ENCODE measurements at regions not wholly inside any gene's neighbourhood (a gene's known extent, or its start where the extent isn't known, plus 50 kb on each side); places are given as distances from the start of the nearest gene placed in this dataset.

DNA sequence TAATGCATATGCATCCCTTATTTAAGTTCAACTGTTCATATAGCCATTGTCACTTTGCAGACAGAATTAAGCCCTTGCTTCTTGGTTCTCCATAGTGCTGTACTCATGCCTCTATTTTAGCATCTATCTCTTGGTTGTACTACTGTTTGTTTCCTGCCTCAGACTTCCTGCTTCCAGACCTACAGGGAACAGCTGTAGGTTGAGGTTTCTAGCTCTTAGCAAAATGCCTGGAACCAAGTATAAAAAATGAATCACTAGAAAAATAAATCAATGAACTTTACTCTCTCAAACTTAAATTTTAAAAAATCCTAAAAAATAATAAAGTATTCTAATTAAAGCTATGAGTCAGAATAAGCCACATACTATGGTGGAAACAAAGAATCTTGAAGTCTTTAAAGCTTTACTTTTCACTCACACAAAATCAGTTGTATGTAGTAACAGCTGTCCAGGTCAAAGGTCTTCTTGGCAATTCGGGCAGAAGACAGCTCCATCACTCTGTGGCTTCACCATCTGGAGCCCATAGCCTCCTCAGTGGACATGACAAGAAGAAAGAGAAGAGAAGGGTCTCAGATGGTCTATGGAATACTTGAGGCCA lies 1228.1 kb upstream of the GYPC start:
- TF ChIP-seq ZNF549 (CRISPR knock-in tag; IDR thresholded peaks at IDR 0.05) (no peak), FOXP1 (IDR thresholded peaks at IDR 0.05) (no peak), FOXP1 (CRISPR knock-in tag; IDR thresholded peaks at IDR 0.05) (no peak), KDM5B (CRISPR knock-in tag; IDR thresholded peaks at IDR 0.05; ENCODE audit: borderline replicate concordance) (no peak), TBL1XR1 (IDR thresholded peaks at IDR 0.05; ENCODE audit: borderline replicate concordance, low read length, partially characterized antibody) (no peak), SMC3 (IDR thresholded peaks at IDR 0.05; ENCODE audit: low read length) (no peak), KDM3A (CRISPR knock-in tag; IDR thresholded peaks at IDR 0.05; ENCODE audit: low read depth) (no peak), ELF4 (CRISPR knock-in tag; IDR thresholded peaks at IDR 0.05; ENCODE audit: borderline replicate concordance) (no peak), IKZF4 (CRISPR knock-in tag; IDR thresholded peaks at IDR 0.05; ENCODE audit: borderline replicate concordance, low read depth, not compliant biosample characterization) (no peak), ZNF678 (CRISPR knock-in tag; IDR thresholded peaks at IDR 0.05) (no peak)
- POLR2A ChIA-PET = no interaction called here
- H3K27ac ChIP-seq (ENCODE audit: extremely low read length, insufficient read depth, low read length) = no peak overlapping the region
- H3K36me3 ChIP-seq (replicated peaks in 1 of 2; ENCODE audit: control insufficient read depth in 1 of 2, insufficient read depth in 2 of 2, low read length in 2 of 2) = no peaks in the 10 kb centered on the region
- in situ Hi-C loops (cut with HindIII; ENCODE audit: extremely low pct_ligation_motif_present, low pct_unique_long_range_greater_than_20kb) (no loop called here), intact Hi-C loops (cut with micrococcal nuclease; ENCODE audit: unreplicated experiment) (no loop called here)
- H3K79me2 ChIP-seq (ENCODE audit: insufficient read depth, low read length) = no peaks in the 10 kb centered on the region
- H2AFZ ChIP-seq (ENCODE audit: low read length) = no peak overlapping the region
- ATAC-seq = no peak
- no peak overlapping the region for H3K4me3 ChIP-seq (replicated peaks in 1 of 3; ENCODE audit: insufficient read depth in 1 of 3, low read depth in 2 of 3, low read length in 3 of 3)
- no peaks in the 10 kb centered on the region for H3K27me3 ChIP-seq (ENCODE audit: control insufficient read depth in 1 of 2, insufficient read depth in 2 of 2, low read length in 2 of 2)
- H4K20me1 ChIP-seq (ENCODE audit: insufficient read depth, low read length) = no peaks in the 10 kb centered on the region
- no peak overlapping the region for H3K9ac ChIP-seq (ENCODE audit: insufficient read depth, low read depth, low read length)
- WGBS (ENCODE audit: low lambda C conversion rate) = 5% methylated on average over 1 of the region's 1 CpG
- BruUV-seq (replicated peaks) = no TSS peak
- H3K4me1 ChIP-seq (ENCODE audit: insufficient read depth, low read length) = no peaks in the 10 kb centered on the region
- H3K9me3 ChIP-seq (ENCODE audit: low read length) = peaks cover 71% of the 10 kb centered on the region
- no peak for FAIRE-seq
- CTCF ChIA-PET (ENCODE audit: low intra/inter-chr PET ratio, low total read pairs) = no interaction called here
- DNase-seq (ENCODE audit: low spot score) = no peak
- no peak overlapping the region for H3K4me2 ChIP-seq (ENCODE audit: low read depth, low read length)

- no peak overlapping the region for H3K9ac ChIP-seq (ENCODE audit: insufficient read depth, low read depth, low read length)
- no peak for DNase-seq (ENCODE audit: low spot score)
- ChIA-PET CTCF (ENCODE audit: low intra/inter-chr PET ratio, low total read pairs) (no interaction called here), POLR2A (no interaction called here)
- H3K4me2 ChIP-seq (ENCODE audit: low read depth, low read length) = no peak overlapping the region
- 0% methylated on average over 5 of the region's 5 CpGs for WGBS (ENCODE audit: low lambda C conversion rate)
- H3K4me1 ChIP-seq (ENCODE audit: insufficient read depth, low read length) = no peaks in the 10 kb centered on the region
- in situ Hi-C loops (cut with HindIII; ENCODE audit: extremely low pct_ligation_motif_present, low pct_unique_long_range_greater_than_20kb) = no loop called here
- H3K4me3 ChIP-seq (replicated peaks in 1 of 3; ENCODE audit: insufficient read depth in 1 of 3, low read depth in 2 of 3, low read length in 3 of 3) = no peak overlapping the region
- ATAC-seq = no peak
- no peaks in the 10 kb centered on the region for H3K27me3 ChIP-seq (ENCODE audit: control insufficient read depth in 1 of 2, insufficient read depth in 2 of 2, low read length in 2 of 2)
- H3K79me2 ChIP-seq (ENCODE audit: insufficient read depth, low read length) = no peaks in the 10 kb centered on the region
- BruUV-seq (replicated peaks) = no TSS peak
- H2AFZ ChIP-seq (ENCODE audit: low read length) = no peak overlapping the region
- intact Hi-C loops (cut with micrococcal nuclease; ENCODE audit: unreplicated experiment) = no loop called here
- H4K20me1 ChIP-seq (ENCODE audit: insufficient read depth, low read length) = no peaks in the 10 kb centered on the region
- H3K27ac ChIP-seq (ENCODE audit: extremely low read length, insufficient read depth, low read length) = no peak overlapping the region
- FAIRE-seq = no peak
- no peaks in the 10 kb centered on the region for H3K36me3 ChIP-seq (replicated peaks in 1 of 2; ENCODE audit: control insufficient read depth in 1 of 2, insufficient read depth in 2 of 2, low read length in 2 of 2)
- H3K9me3 ChIP-seq (ENCODE audit: low read length) = peaks cover 82% of the 10 kb centered on the region
- TF ChIP-seq ZNF556 (CRISPR knock-in tag; IDR thresholded peaks at IDR 0.05; ENCODE audit: borderline replicate concordance) (no peak), ARNT (IDR thresholded peaks at IDR 0.05) (no peak), RFX1 (IDR thresholded peaks at IDR 0.05) (no peak), MAZ (IDR thresholded peaks at IDR 0.05; ENCODE audit: borderline replicate concordance, low read depth, low read length) (no peak), MAZ (CRISPR knock-in tag; IDR thresholded peaks at IDR 0.05; ENCODE audit: low read depth) (no peak), ZNF616 (CRISPR knock-in tag; IDR thresholded peaks at IDR 0.05; ENCODE audit: low read depth) (no peak), SRSF1 (optimal IDR thresholded peaks at IDR 0.05; ENCODE audit: low read depth, low read length) (no peak), ZNF644 (CRISPR knock-in tag; IDR thresholded peaks at IDR 0.05; ENCODE audit: low read depth) (no peak), ZUFSP (CRISPR knock-in tag; IDR thresholded peaks at IDR 0.05; ENCODE audit: borderline replicate concordance) (no peak)
- TF ChIP-seq, protein P1, sequence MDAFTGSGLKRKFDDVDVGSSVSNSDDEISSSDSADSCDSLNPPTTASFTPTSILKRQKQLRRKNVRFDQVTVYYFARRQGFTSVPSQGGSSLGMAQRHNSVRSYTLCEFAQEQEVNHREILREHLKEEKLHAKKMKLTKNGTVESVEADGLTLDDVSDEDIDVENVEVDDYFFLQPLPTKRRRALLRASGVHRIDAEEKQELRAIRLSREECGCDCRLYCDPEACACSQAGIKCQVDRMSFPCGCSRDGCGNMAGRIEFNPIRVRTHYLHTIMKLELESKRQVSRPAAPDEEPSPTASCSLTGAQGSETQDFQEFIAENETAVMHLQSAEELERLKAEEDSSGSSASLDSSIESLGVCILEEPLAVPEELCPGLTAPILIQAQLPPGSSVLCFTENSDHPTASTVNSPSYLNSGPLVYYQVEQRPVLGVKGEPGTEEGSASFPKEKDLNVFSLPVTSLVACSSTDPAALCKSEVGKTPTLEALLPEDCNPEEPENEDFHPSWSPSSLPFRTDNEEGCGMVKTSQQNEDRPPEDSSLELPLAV (CRISPR knock-in tag; conservative IDR thresholded peaks at IDR 0.05; ENCODE audit: low read depth) = no peak
Measured at GRCh38 chr2:125444106-125444505, 1211.9 kb upstream of the GYPC start.

Measured in HepG2 (cell line).